ENCODE measurements at regions not wholly inside any gene's neighbourhood (a gene's known extent, or its start where the extent isn't known, plus 50 kb on each side); places are given as distances from the start of the nearest gene placed in this dataset.

- TF ChIP-seq CTCF (IDR thresholded peaks at IDR 0.05; ENCODE audit: insufficient read depth, low read depth, low read length): no peak
- CTCF ChIA-PET: no interaction called here
- no peaks in the 10 kb centered on the region for H3K27me3 ChIP-seq (ENCODE audit: control insufficient read depth, insufficient read depth, low read length)
- H3K4me3 ChIP-seq (ENCODE audit: low read depth, low read length): no peak overlapping the region
- DNase-seq (ENCODE audit: low read depth): no peak
- H3K36me3 ChIP-seq (ENCODE audit: control insufficient read depth, insufficient read depth, low read length): no peaks in the 10 kb centered on the region
- POLR2A ChIA-PET: no interaction called here
These were observed 193.9 kb upstream of the SPOCK3 start for GRCh38 chr4:167428156-167428555.

- no peaks in the 10 kb centered on the region for H3K27me3 ChIP-seq (ENCODE audit: control insufficient read depth, insufficient read depth, low read length)
- no peak for DNase-seq (ENCODE audit: low read depth)
- no peaks in the 10 kb centered on the region for H3K36me3 ChIP-seq (ENCODE audit: control insufficient read depth, insufficient read depth, low read length)
- no peak for TF ChIP-seq CTCF (IDR thresholded peaks at IDR 0.05; ENCODE audit: insufficient read depth, low read depth, low read length)
- CTCF ChIA-PET: no interaction called here
- H3K4me3 ChIP-seq (ENCODE audit: low read depth, low read length): no peak overlapping the region
- POLR2A ChIA-PET: no interaction called here
These were observed 197.1 kb upstream of the SPOCK3 start for GRCh38 chr4:167431371-167431770.

- POLR2A ChIA-PET: no interaction called here
- DNase-seq (ENCODE audit: low read depth): no peak
- no peak for TF ChIP-seq CTCF (IDR thresholded peaks at IDR 0.05; ENCODE audit: insufficient read depth, low read depth, low read length)
- Histone ChIP-seq H3K27me3 (ENCODE audit: control insufficient read depth, insufficient read depth, low read length) (no peaks in the 10 kb centered on the region), H3K4me3 (ENCODE audit: low read depth, low read length) (no peak overlapping the region), H3K36me3 (ENCODE audit: control insufficient read depth, insufficient read depth, low read length) (no peaks in the 10 kb centered on the region)
- CTCF ChIA-PET: no interaction called here
These were observed 201.5 kb upstream of the SPOCK3 start for GRCh38 chr4:167435786-167436185.

GRCh38 chr4:167443841-167444240 lies 209.5 kb upstream of the SPOCK3 start:
- no peak for DNase-seq (ENCODE audit: low read depth)
- Histone ChIP-seq H3K27me3 (ENCODE audit: control insufficient read depth, insufficient read depth, low read length) (no peaks in the 10 kb centered on the region), H3K4me3 (ENCODE audit: low read depth, low read length) (no peak overlapping the region), H3K36me3 (ENCODE audit: control insufficient read depth, insufficient read depth, low read length) (no peaks in the 10 kb centered on the region)
- ChIA-PET CTCF (no interaction called here), POLR2A (no interaction called here)
- no peak for TF ChIP-seq CTCF (IDR thresholded peaks at IDR 0.05; ENCODE audit: insufficient read depth, low read depth, low read length)

GRCh38 chr4:167452922-167453430 lies 218.7 kb upstream of the SPOCK3 start:
- no peaks in the 10 kb centered on the region for H3K27me3 ChIP-seq (ENCODE audit: control insufficient read depth, insufficient read depth, low read length)
- no peak for DNase-seq (ENCODE audit: low read depth)
- CTCF ChIA-PET: no interaction called here
- no peak for TF ChIP-seq CTCF (IDR thresholded peaks at IDR 0.05; ENCODE audit: insufficient read depth, low read depth, low read length)
- POLR2A ChIA-PET: no interaction called here
- no peaks in the 10 kb centered on the region for H3K36me3 ChIP-seq (ENCODE audit: control insufficient read depth, insufficient read depth, low read length)
- H3K4me3 ChIP-seq (ENCODE audit: low read depth, low read length): no peak overlapping the region

Data from BJ (cell line).